Sciatic nerve (tissue), 2 donors: ENCODE measurements at regions not wholly inside any gene's neighbourhood (a gene's known extent, or its start where the extent isn't known, plus 50 kb on each side); places are given as distances from the start of the nearest gene placed in this dataset.
"Not testable (repeated sequence)": the region's sequence is repeated elsewhere in the genome, so short reads cannot be mapped to it uniquely, and the experiment has no call there.

Source experiments
- ATAC-seq: fragments of 200-7000 bp; cut with Tn5 transposase; one replicate; pipeline ENCODE4 v1.9.1; 2020; ENCODE audit warnings: mild to moderate bottlenecking, moderate library complexity
- DNase-seq: peaks from one replicate; pipeline ENCODE4 v3.0.0-alpha.2; 2020; ENCODE audit warnings: low spot score
- intact Hi-C: fragments of 100-400 bp; cut with DNase I; formaldehyde crosslinking; loops from one replicate; pipeline ENCODE4 v1.14.2; 2022
- donor health status: DM: no; HTN: no; CAD: no.
- donor health status: DM: no; HTN: no; CAD: no.

- intact Hi-C loops, result loop anchor here (10.0 kb wide), 1 partner anchor 244 kb away; no protein-coding TSS in a partner anchor
- DNase-seq (no peak), ATAC-seq (no peak)
Measured at GRCh38 chr10:91000470-91000869, 79.6 kb upstream of the ANKRD1 start.

DNA sequence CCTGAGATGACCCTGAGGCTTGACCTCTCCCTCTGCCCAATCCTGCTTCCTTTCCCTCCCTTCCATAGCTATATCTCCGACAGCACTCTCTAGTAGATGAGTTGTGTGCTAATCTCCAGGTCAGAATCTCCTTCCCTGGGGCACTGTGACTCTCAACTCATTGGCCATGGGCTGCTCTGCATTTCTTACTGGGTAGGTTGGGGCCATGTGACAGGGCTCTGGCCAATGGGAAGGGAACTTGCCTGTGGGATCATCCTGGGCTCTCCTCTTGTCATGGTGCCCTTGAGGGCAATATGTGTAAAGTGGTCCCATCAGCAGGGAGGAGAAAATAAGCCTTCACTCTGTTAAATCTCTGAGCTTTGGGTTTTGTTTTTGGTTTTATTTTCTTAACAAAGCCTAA is 80.1 kb upstream of the ANKRD1 start:
- intact Hi-C loops, result loop anchor here (10.0 kb wide), 1 partner anchor 244 kb away; no protein-coding TSS in a partner anchor
- DNase-seq (no peak), ATAC-seq (no peak)

DNA sequence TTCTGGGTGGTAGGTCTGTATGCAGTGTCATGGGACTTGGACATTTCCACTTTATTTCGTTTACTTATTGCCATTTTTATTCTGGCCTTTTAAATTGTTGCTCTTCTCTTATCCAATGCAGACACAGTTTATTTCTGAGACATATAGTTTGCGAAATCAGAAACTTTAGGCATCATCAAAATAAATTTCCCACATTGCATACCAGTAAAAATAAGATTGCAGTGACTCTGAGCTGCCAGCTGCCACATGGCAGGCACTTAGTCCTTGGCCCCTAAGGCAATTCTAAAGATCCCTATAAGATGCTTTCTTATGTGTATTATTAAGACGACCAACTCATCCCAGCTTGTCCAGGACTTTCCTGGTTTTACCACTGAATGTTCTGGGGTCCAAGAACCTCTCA is 81.8 kb upstream of the ANKRD1 start:
- intact Hi-C loops, result loop anchor here (10.0 kb wide), 1 partner anchor 242 kb away; no protein-coding TSS in a partner anchor
- DNase-seq (no peak), ATAC-seq (no peak)

GRCh38 chr10:91003379-91003778 is 82.5 kb upstream of the ANKRD1 start:
- intact Hi-C loops, result loop anchor here (10.0 kb wide), 1 partner anchor 241 kb away; no protein-coding TSS in a partner anchor
- not testable (repeated sequence) for ATAC-seq

GRCh38 chr10:91005276-91005675 is 84.4 kb upstream of the ANKRD1 start:
- intact Hi-C loops, result loop anchor here (10.0 kb wide), 1 partner anchor 240 kb away; no protein-coding TSS in a partner anchor
- not testable (repeated sequence) for ATAC-seq, DNase-seq

More at GRCh38 chr10:91003379-91003778, 82.5 kb upstream of the ANKRD1 start:
- not testable (repeated sequence) for DNase-seq

GRCh38 chr10:91006001-91006751 is 85.3 kb upstream of the ANKRD1 start:
- intact Hi-C loops, result loop anchor here (10.0 kb wide), 1 partner anchor 239 kb away; no protein-coding TSS in a partner anchor
- peak; percentile 77 for DNase-seq
- ATAC-seq, result peak; percentile 98

DNA sequence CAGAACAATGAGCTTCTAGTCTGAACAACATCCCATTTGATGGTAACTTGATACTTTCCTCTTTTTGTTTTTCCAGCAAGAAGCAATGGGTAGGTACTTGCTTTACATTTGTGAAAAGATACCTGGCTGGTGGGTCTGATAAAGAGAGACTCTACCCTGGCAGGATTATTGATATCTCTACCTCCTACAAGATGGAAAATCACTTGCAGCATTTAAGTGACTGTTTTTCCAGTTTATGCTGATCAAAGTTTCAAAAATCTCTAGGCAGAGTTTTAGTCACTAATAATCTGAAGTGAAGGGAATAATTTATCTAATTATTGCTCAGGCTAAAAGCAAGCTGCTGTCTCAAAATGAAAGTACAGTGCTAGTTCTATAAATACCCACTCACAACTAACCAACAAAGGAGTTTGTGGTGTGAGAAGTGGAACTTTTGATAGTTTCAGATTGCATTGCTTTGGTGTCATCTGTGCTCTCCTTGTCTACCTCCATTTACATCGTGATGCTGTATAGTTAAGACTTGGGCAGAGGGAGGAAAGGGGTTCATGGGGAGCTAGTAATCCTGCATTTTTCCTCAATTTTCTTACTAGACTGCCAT is 86.0 kb upstream of the ANKRD1 start:
- intact Hi-C loops, result loop anchor here (10.0 kb wide), 1 partner anchor 238 kb away; no protein-coding TSS in a partner anchor
- peak; percentile 35 for ATAC-seq
- DNase-seq, result no peak

DNA sequence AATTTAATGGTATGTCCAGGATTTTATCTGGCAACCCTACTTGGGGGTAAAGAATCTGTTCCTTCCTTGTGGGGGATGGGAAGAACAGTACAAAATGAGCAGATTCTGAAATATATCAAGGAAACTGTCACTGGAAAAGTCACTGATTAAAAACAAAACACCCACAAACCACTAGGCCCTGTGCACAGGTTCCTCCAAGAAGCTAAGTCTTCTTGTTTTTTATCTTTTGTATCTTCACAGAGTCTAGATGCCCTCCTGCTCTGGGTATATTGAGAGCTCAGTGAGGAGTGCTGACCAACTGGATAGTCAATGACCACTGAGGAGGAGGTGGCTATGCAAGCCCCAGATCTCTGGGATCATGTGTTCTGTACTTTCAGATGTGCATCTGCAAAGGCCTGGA is 86.8 kb upstream of the ANKRD1 start:
- DNase-seq (no peak), ATAC-seq (no peak)
- intact Hi-C loops, result loop anchor here (10.0 kb wide), 1 partner anchor 237 kb away; no protein-coding TSS in a partner anchor

DNA sequence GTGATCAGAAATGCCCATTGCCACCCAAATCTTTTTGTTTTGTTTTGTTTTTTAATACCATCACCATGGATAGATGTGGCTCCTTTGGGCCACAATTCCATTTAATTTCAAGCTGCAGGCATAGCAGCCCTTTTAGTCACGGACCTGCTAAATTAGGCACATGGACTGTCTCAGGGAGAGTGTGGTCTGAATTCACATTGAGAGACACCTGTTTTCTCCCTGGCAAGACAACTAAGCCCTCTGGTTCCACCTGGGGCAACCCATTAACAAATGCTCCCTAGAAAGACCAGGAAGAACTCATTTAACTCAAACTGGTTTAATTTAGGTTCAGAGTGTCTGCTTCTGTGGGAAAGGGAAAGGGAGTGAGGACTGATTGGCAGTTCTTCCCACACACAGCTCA is 88.2 kb upstream of the ANKRD1 start:
- ATAC-seq, result no peak
- no peak for DNase-seq
- intact Hi-C loops, result loop anchor here (10.0 kb wide), 1 partner anchor 236 kb away; no protein-coding TSS in a partner anchor

DNA sequence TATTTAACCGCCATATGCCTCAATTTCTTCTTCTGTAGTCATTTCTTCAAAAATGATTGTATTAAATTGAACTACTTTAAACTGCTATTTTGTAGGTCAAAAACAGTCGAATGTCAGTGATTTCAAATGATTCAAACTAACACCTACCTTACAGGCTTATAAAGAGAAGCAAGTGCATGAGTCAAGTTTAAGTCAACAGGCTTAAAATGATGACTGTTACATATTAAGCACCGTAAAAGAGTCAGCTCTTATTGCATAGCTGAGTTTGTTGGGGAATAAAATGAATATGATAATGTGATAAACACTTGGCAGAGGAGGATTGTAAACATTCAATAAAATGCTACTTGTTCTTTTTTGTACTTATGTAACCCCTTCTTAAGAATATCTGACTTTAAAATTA is 90.1 kb upstream of the ANKRD1 start:
- ATAC-seq (no peak), DNase-seq (no peak)
- intact Hi-C loops, result no loop called here

GRCh38 chr10:91012502-91012901 is 91.6 kb upstream of the ANKRD1 start:
- intact Hi-C loops, result no loop called here
- no peak for ATAC-seq
- no peak for DNase-seq

GRCh38 chr10:91013985-91014384 is 93.1 kb upstream of the ANKRD1 start:
- intact Hi-C loops, result no loop called here
- ATAC-seq (no peak), DNase-seq (no peak)

DNA sequence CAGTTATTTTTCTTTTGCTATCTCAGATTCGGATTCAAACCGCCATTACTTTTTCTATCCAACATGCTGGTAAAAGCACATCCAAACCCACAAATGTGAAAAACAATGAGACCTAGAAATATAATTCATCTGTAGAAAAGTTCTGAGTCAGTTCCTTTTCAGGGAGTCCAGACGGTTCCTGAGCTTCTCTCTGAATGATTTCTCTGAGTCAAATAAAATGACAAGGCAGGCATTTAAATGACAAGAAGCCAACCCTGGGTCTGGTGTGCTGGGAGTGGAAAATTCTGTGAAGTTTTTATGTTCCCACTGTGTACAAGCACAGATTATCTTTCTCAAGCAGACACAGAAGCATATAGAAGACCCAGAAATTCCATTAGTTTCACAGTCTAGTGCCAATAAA is 96.3 kb upstream of the ANKRD1 start:
- intact Hi-C loops, result no loop called here
- no peak for ATAC-seq
- DNase-seq, result no peak

- ATAC-seq (no peak), DNase-seq (no peak)
- intact Hi-C loops, result no loop called here
Measured at GRCh38 chr10:91021901-91022300, 101.0 kb upstream of the ANKRD1 start.

GRCh38 chr10:91022390-91022789 is 101.5 kb upstream of the ANKRD1 start:
- intact Hi-C loops, result no loop called here
- ATAC-seq, result no peak
- DNase-seq, result no peak

DNA sequence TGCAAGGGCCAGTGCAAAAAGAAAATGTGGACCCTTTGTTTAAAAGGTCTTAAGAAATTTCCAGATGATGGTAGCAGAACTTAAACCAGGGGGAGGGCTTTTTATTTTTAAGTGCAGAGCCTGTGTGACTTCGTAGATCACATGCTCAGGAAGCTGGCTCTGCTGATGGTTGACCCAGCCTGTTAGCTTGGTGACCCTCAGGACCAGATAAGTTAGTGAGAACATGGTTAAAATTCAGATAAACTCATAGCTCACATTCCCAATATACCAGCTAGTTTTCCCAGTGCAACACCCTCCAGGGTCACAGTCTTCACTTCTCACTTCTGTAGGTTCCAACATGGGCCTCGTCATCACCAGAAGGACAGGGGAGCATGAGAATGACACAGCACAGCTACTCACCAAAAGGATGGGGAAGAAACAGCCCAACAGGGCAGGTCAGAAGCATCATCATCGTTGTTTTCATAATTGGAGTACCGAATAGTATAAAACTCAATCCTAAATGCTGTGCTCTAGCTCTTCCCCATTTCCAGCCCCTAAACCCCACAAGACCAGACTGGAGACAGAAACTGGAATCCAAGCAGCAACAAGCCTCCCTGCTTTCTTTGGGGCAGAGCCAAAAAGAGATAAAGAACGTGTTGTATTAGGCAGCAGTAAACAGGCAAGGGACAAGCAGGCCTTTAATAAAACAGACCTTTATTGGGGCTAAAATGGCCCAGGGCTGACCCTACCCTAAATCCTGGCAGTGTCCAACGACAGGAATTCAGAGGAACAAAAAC is 102.2 kb upstream of the ANKRD1 start:
- peak; percentile 95 for ATAC-seq
- DNase-seq, result no peak
- intact Hi-C loops, result no loop called here

DNA sequence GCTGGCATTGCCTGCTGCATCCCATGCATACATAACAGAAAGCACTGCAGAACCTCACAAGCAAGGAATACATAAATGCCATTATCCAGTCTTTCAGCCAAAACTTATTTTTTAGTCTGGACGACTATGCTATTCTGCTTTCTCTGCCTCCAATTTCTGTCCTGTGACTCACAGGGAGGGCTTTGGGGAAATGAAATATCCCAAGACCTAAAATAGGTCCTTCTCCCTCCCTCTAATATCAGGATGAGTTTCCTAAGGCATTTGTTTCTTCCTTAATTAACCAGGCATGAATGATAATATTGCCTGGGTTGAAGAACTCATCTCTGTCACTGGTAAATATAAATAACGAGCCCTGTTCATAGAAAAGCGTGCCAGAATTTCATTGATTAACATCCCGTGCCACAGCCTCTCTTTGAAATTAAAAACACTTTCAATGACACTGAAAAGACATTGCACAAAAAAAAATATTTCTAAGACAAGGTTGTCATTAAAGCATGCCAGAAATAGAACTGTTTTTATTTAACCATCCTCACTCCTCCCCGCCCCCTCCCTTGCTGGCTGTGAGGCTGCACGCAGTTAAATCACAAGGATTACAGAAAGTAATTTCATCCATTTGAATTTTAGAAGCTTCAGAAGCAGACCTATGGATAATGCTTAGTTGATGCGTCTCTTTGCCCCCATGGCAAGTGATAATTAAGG is 103.0 kb upstream of the ANKRD1 start:
- ATAC-seq, result peak; percentile 83
- intact Hi-C loops, result no loop called here
- no peak for DNase-seq

DNA sequence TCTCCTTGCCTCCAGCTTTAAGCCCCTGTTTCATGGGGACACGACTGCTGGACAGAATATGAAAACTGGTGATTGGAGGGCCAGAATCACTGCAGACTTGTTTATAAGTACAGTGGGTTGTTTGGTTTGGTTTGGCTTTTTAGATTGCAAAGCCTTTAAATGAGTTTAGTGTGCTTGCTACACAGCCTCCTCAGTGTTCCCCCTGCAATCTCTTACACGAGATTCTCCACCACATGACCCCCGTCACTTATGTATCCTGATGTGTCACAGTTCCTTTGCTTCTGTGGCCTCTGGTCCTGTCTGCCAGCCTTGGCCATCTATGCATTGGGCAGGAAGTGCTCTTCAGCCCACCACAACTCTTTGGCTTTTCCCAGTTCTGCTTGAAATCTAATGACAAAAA is 103.7 kb upstream of the ANKRD1 start:
- intact Hi-C loops, result no loop called here
- DNase-seq (no peak), ATAC-seq (no peak)
